COLO668 (cell line): ENCODE measurements at regions not wholly inside any gene's neighbourhood (a gene's known extent, or its start where the extent isn't known, plus 50 kb on each side); places are given as distances from the start of the nearest gene placed in this dataset.
A peak's percentile ranks its signal among the peaks of the same experiment; 100 is the strongest.
"Not testable (repeated sequence)": the region's sequence is repeated elsewhere in the genome, so short reads cannot be mapped to it uniquely, and the experiment has no call there.

ENCODE experiments used
- DNase-seq: peaks from one replicate; lab custom pipeline; 2025; ENCODE audit not compliant: unreplicated experiment; lab: John Stamatoyannopoulos, UW

DNA sequence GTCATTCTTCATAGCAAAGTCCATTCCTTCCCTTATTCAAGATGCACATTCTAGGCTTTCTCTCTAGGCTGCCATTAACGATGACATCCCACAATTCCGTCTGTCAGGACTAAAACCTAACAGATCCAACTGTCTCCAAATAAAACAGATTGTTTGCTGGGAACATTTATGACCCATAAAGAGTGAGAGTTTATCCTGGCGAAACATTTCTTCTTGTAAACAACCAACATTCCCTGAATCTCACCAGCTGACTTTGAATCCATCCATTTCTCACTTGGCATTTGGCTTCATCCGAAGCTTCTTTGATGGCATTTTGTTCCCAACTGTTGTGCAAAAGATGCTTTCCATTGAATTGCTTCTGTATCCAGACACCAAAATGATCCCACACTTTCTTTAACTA, 93.1 kb downstream of the OLIG3 start:
- DNase-seq = no peak

DNA sequence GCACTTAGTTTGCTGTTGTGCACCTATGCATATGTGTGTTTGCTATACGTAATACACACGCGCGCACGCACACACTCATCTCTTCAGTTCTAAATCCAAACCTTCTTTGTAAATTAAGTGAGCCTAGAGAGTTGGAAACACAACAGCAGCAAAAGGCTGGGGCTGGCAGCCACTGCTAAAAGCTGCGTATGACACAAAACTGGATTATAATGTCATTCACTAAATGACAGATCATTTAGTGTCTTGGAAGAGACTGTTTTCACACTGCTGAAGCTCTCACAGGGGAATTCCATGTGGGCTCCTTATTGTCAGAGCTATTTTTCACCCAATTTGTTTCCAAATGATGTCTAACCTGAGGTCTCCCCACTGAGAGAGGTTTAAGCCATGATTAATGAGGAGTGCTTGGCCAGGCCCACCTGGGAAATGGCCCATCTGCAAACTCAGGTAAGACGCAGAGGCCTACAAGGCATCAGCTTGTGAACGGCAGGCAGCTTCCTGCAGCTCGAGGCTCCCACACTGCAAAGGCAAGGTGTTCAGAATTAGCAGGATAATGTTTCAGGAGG, 94.2 kb downstream of the OLIG3 start:
- DNase-seq = no peak

DNA sequence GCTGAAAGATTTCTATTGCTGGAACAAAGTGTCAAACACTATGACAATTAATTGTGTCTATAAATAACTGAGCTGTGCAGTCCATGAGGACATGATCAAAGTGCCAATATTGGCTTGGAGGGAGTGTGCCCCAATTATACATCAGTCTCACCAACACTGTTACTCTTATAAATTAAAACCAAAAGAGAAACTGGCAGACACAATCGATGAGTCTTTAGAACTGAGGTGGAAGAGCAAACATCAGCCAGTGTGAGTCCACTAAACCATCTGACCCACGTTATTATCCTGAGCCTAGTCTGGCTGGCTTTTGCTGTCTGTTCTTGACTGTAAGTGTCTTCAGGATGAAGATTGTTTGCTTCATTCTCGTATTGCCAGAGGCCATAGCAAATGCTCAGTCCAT, 98.9 kb downstream of the OLIG3 start:
- DNase-seq = no peak

DNA sequence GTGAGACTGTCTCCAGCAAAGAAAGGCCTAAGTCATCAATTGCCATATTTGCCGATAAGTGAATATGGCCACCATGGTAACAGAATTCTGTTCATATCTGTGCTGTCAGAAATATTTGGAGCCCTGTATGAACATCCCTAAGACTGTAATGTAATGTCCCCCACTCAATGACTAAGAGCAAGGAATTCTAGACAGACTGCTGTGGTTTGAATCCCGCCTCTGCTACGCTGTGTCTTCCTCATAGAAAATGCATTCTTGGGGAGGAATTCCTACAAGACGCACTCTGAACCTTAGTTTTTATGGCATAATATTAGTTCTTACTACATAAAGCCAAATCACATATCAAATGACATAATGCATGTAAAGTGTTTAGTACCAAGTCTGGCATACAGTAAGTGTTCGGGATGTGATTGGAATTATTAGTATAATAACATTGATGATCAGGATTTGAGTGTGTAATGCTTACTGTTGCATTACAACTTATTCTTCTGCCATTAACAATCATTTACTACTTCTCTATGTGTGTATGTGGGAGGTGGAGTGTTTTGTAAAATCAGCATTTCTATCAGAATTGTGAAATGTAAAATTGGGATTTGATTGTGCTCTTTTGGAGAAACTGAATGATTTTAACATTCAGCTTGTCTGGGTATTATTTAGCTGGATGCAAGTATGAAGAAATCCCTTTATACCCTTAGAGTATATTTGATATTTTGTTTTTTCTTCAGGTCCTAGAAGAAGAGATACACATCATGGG, 103.0 kb downstream of the OLIG3 start:
- DNase-seq = no peak

DNA sequence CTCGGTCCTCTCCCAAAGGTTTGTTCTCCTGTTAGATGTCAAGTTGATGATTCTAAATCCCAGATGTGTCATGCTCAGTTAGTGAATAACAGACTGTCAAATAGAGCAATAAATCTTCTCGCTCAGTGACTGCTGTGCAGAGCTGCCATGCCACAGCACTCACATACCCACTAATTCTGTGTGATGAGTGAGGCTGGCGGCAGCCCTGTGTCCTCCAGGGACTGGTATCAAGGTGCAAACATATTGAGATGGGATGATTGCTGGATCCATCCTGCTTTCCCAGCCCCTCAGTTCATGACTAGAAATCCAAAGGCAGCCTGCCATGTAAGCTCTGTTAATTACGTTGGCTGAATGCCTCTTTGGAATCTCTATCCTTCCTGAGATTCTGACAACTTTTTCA, 103.9 kb downstream of the OLIG3 start:
- no peak for DNase-seq

DNA sequence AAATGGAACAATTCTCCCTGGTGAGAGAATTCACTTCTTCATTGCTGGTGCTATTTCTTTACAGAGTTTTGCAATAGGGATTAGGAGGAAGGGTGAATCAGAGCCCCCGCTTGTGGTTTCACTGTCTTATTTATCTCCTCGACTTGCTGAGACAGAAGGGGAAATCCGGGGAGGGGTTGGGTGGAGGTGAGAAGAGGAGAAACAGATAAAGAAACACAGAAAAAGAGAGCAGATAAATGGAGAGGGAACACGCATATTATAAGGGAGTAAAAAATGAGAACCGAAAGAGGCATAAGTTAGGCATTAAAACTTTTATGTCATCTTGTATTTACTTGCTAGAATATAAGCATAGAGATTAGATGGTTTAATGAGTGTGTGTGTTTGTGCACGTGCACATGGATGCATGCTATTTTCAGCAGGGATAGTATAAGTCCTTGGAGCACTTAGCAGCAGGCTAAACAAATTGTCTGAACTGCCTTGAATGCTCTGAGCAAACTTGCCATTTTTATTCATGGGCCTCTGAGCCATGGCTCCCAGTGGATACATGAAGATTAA, 105.0 kb downstream of the OLIG3 start:
- DNase-seq = no peak

DNA sequence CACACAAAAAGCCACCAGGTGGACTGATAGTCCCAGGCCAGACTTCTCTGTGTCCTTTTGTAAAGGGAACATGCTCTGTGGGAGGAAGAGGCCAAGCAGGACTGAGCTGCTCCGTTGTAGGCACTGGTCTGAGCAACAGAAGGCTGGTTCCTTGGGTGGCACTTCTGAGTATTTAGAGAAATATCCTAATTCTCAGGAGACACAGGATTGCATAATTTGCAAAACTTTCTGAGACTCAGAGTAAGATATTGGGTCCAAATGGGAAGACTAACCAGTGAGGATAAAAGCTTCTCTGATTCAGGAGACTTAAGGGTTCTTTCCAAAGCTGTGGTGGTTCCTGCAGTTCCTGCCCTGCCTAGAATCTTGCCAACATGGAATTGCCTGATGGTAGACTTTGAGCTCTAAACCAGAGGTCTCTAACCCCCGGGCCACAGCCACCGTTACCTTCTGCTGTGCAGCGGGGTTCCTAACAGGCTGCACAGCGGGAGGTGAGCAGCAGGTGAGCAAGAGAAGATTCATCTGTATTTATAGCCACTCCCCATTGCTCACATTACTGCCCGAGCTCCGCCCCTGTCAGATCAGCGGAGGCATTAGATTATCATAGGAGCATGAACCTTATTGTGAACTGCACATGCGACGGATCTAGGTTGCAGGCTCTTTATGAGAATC, 107.0 kb downstream of the OLIG3 start:
- peak; percentile 54 for DNase-seq

DNA sequence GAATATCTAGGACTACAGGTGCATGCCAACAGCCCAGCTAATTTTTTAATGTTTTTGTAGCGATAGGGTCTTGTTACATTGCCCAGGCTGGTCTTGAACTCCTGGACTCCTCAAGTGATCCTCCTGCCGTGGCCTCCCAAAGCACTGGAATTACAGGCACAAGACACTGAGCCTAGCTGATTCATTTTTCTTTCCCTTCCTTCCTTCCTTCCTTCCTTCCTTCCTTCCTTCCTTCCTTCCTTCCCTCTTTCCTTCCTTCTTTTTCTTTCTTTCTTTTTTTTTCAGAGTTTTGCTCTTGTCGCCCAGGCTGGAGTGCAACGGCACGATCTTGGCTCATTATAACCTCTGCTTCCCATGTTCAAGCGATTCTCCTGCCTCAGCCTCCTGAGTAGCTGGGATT, 110.9 kb downstream of the OLIG3 start:
- not testable (repeated sequence) for DNase-seq

DNA sequence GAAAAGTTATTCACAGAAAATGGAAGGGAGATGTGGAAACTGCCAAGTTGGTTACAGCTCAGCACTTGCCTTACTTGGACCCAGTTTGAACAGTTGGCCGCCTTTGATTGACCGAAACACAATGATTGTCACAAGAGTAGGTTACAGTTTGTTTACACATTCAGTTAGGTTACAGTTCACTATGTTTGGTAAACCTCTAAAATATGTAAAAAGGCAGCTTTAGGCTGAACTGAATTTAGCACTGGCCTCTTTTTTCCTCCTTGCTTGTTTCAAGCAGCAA, 116.2 kb downstream of the OLIG3 start:
- no peak for DNase-seq

DNA sequence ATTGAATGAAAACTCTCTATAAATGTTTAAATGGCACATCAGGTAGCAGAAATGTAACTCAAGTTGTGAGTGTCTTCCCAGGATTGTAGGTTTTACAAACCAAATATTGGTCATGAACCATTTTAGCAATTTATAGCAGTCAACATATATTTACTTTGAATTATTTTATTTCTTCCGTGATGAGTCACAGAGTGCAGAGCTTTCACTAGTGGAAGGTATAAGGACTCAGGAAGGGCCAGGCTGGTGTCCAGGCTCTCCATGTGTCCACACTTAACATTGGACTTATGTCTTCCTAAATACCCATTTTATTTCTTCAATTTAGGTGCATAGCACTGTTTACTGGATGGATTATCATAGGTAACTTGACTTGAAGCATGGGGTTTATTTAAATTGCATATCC, 120.9 kb downstream of the OLIG3 start:
- DNase-seq = no peak

DNA sequence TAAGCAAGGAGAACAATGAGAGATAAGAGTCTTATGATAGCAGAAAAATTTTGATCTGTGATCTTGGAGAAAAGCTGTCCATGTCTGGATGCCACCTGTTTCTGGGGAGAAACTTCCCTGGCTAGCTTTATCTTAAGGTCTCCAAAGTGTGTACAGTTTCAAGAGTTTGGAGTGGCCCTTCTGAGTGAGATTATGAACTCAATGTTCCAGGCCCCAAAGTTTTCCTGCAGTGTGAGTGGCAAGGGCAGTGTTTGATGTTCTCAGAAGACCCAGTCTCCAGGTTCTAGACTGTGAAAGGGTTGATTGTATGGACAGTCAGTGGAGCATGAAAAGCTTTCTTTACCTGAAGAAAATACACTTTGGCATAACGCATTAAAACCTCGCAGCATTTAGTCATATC, 121.7 kb downstream of the OLIG3 start:
- no peak for DNase-seq

DNA sequence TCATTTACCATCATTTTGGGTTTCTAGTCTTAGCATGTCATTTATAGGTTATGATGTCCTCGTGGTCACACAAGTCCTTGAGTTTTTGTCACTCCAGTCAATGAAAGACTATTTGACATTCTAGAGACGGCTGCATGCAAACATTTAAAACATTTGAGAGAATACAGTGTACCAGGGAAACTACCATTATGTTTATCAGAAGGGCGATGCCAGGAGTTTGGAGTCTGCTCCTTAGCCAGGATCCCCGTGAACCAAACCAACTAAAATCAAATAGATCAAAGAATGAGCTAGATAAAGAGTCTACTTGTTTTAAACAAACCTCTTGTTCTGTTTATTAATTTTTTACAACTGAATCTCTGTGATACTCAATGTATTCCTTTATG, 122.6 kb downstream of the OLIG3 start:
- no peak for DNase-seq

DNA sequence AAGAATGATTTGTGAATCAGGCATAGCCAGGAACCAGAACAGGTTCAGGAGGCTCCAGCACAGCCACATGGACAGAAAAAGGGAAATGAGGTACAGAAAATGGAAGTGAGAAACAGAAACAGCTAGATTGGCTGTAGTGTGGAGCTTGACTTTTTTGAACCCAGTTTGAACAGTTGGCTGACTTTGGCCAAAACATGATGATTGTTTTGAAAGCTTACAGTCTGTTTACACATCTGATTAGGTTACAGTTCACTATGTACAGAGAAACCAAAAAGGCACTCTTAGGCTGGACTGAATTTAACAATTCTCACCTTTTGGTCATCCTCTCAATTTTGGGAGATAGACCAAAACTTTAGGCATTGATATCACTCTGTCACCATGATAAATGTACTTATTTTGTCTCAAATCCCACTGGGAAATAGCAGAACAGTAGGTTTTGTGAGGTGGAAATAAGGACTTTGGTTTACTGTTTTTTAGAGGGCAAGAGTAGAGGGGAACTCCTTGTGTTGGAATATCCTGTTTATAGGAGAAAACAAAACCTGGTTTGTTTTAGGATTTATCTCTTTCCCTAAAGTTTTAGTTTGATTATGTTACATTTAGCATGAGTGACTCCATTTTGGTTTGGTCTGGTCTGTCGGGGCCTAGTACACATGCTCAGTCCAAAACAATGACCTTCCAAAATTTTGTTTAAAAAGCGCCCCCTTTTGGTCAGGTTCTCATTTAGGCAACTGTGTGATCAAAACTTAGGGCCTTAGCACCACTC, 123.1 kb downstream of the OLIG3 start:
- DNase-seq = no peak

DNA sequence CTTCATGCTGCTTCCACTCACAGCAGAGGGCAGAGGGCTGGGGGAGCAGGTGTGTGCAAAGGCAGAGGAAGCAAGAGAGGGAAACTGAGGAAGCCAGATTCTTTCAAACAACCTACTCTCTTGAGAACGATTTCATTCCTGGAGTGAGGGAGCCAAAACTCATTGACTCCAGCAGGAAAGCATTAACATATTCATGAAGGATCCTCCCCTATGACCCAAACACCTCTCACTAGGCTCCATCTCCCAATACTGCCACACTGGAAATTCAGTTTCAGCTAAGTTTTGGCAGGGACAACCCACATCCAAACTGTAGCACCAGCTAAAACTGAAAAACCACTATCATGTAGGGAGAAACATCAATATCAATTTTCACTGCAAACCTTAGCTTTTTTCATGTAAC, 125.1 kb downstream of the OLIG3 start:
- DNase-seq = no peak

DNA sequence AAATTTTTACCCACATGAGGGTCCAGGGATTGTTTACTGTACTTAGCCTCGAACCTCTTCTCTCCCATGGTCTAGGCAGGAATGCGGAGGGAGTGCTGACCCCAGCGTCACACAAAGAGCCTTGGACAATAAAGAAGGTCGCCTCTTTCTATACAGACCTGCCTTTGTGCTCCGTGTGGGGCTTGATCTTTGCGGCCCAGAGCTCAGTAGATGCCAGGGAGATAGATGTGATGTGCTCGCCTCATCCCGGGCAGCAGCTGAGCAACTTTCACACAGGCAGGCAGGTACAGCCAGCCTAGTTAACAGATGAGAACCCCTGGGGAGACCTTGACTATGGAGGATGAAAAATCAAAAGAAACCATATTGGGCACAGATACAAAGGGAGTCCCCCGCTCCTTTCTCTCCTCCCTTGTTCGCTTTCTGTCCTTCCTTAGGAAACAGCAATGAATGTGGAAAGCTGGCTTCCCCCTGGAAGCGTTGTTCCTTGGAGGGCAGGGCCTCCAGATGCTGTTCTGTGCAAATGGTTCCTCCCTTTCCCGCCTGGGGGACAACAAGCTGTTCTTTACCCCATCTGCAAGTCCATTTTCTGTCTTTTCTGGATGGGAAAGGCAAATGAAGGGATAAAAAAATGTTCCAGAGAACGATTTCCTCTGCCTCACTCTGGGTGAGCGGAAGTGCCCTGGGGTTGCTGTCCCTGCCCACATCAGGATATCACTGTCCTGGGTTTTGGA, 128.3 kb downstream of the OLIG3 start:
- no peak for DNase-seq

DNA sequence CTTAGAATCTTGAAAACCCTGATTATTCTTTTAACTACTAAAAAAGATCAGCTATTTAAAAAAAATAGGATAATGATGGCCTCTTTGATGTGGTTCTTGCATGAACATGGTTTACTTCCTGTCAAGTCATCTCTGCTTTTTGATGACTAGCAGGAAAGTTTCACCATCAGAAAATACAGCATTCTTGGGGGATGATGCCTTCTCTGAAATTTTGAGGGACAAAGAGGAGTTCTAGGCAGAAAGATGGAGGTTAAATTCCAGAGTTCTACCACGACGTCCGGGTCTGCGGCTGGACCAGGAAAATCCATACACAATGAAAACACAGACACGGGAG, 130.4 kb downstream of the OLIG3 start:
- no peak for DNase-seq

DNA sequence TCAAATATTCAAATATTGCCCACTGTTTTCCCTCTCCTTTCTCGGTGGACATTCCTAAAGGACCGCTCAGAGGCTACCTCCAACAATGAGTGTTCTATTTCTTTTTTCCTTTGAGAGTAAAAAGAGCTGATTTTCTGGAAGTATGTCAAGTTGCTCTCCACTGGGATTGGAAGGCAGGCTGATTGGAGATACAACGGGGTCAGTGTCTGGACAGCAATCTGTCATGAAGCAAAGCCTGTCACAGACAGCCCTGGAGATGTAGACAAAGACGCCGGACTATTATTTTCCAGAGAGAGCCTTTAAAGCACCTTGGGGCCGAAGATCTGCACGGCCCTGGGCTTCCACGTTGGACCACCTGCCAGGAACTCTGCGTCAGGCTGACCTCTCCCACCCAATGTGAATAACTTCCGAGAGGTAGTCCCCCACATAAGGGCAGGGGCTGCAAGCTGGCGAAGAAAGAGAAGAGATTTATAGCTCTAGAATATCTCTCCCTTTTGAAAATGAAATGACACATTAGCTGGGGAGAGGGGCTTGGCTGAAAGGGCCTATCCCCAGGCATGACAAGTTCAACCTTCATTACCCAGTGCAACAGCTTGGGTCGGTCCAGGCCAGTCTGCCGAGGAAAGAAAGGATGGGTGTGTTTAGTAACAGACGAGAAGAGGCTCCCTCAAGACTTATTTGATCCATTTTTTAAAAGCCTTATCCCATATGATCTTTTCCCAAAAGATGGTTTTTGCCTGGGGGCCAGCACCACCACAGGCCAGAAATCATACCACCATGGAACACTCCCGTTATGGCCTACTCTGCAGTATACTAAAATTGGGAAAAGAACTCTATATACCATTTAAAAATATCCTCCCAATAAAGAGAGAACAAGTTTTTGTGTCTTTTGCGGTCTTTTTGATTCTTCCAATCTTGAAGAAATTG, 131.1 kb downstream of the OLIG3 start:
- no peak for DNase-seq

DNA sequence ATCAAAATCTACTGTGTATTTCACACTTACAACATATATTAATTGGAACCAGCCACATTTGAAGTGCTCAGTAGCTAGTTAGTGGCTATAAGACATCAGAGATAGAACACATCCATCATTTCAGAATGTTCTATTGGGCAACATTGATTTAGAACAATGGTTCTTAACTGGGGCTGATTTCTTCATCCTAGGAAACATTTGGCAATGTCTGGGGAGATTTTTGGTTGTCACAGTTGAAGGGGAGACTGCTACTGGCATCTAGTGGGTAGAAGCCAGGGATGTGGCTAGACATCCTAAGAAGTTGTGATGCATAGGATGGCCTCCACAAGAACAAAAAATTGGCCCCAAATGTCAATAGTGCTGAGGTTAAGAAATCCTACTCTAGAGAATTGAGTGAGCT, 132.5 kb downstream of the OLIG3 start:
- no peak for DNase-seq

DNA sequence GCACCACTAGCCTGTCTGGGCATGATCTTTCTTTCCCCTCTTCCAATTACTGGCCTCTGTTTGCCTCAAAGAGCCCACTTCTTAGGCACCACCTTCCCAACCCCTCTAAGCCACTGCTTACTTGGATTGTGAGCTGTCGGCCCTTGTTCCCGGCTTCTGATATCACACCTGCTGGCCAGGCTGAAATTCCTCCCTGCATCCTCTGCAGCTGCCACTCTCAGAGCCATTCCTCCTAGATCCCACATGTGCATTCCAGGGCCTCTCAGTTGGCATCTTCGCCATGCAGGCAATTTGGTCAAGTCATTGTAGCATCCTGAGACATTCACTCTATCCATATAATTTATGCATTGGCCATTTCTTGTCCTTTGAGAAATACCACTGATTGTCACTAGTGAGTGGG, 135.9 kb downstream of the OLIG3 start:
- no peak for DNase-seq

DNA sequence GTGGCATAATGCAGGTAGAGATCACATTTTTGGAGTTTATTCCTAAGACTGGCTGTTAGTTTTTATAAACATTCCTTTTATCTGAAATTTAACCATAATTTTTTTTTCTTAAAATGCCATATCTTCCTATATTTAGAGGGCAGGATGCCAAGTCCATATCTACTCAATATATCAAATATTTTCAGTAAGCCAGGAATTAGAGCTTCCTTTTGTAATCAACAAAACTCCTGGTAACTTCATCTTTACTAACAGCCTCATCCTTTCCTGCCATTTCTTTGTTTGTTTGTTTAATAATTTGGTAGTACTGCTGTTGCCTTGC, 136.3 kb downstream of the OLIG3 start:
- DNase-seq = no peak
